ENCODE measurements at regions not wholly inside any gene's neighbourhood (a gene's known extent, or its start where the extent isn't known, plus 50 kb on each side); places are given as distances from the start of the nearest gene placed in this dataset.

DNA sequence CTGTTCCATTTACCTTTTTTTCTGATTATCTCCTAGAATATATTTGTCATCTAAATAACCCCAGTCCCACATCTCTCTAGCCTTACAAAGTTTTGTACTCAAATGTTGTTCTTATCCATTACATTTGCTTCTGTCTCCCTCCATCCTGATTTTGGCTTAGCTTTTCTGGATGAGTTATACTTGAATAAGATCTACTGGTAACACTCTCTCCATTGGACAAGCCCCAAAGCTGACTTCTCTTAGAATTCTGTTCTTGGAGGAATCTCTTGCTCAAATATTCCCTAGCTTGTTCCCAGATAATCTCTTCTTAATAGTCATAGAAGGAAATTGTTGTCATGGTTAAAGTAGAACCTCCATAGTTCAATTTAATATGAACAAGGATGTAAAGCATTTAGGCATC lies 115.5 kb upstream of the HS3ST1 start:
- H3K27me3 ChIP-seq (ENCODE audit: control insufficient read depth, insufficient read depth, low read length), result no peaks in the 10 kb centered on the region
- H2AFZ ChIP-seq, result no peak overlapping the region
- no peak overlapping the region for H3K4me2 ChIP-seq (ENCODE audit: low read length)
- TF ChIP-seq, protein P1, sequence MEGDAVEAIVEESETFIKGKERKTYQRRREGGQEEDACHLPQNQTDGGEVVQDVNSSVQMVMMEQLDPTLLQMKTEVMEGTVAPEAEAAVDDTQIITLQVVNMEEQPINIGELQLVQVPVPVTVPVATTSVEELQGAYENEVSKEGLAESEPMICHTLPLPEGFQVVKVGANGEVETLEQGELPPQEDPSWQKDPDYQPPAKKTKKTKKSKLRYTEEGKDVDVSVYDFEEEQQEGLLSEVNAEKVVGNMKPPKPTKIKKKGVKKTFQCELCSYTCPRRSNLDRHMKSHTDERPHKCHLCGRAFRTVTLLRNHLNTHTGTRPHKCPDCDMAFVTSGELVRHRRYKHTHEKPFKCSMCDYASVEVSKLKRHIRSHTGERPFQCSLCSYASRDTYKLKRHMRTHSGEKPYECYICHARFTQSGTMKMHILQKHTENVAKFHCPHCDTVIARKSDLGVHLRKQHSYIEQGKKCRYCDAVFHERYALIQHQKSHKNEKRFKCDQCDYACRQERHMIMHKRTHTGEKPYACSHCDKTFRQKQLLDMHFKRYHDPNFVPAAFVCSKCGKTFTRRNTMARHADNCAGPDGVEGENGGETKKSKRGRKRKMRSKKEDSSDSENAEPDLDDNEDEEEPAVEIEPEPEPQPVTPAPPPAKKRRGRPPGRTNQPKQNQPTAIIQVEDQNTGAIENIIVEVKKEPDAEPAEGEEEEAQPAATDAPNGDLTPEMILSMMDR (IDR thresholded peaks at IDR 0.05), result no peak
- no peak overlapping the region for H3K9ac ChIP-seq
- no peaks in the 10 kb centered on the region for H3K79me2 ChIP-seq
- H3K27ac ChIP-seq, result no peak overlapping the region
- H3K9me3 ChIP-seq (ENCODE audit: control insufficient read depth, low read length), result no peaks in the 10 kb centered on the region
- H3K4me3 ChIP-seq (ENCODE audit: low read depth, low read length), result no peak overlapping the region
- H3K4me1 ChIP-seq, result no peaks in the 10 kb centered on the region
- no peaks in the 10 kb centered on the region for H3K36me3 ChIP-seq (ENCODE audit: control insufficient read depth, insufficient read depth, low read length)

DNA sequence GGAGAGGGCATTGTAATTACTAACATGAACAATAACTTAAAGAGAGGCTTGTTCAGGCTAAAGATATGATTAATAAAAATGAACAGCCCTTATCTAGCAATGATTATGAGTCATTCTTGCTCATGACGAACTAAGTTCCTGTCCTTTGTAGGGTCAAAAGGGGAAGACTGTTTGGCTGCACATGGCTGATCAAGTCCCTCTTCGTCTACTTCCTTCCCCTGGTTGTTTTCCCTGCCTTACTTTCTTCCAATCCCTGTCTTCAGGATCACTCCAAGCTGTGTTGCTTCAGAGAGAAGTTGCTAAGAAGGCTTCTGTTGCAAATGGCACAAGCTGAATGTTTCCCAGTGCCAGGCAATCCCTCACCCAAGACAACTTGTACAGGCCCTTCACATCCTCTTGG lies 115.0 kb upstream of the HS3ST1 start:
- H3K9me3 ChIP-seq (ENCODE audit: control insufficient read depth, low read length), result no peaks in the 10 kb centered on the region
- H3K4me1 ChIP-seq, result no peaks in the 10 kb centered on the region
- no peak overlapping the region for H2AFZ ChIP-seq
- no peak overlapping the region for H3K4me3 ChIP-seq (ENCODE audit: low read depth, low read length)
- H3K79me2 ChIP-seq, result no peaks in the 10 kb centered on the region
- no peaks in the 10 kb centered on the region for H3K36me3 ChIP-seq (ENCODE audit: control insufficient read depth, insufficient read depth, low read length)
- TF ChIP-seq, protein P1 (IDR thresholded peaks at IDR 0.05), result no peak
- H3K27me3 ChIP-seq (ENCODE audit: control insufficient read depth, insufficient read depth, low read length), result no peaks in the 10 kb centered on the region
- H3K4me2 ChIP-seq (ENCODE audit: low read length), result no peak overlapping the region
- no peak overlapping the region for H3K27ac ChIP-seq
- H3K9ac ChIP-seq, result no peak overlapping the region

DNA sequence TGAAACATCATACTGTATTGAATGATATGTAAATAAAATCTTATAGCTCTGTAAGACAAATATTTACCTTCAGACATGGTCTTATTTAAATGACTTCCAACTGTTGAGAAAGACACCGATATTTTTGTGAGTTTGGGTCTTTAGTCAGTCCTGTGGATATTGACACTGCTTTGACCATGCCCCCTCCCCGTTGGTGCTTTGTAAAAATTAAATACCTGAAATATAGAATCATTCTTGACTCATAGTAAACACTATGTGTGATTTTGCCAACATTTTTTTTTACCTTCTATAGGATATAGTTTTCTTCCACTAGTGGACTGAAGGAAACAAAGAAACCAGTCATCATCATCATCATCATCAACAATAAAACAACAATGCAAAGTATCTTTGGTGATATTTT lies 114.3 kb upstream of the HS3ST1 start:
- TF ChIP-seq, protein P1 (IDR thresholded peaks at IDR 0.05), result no peak

DNA sequence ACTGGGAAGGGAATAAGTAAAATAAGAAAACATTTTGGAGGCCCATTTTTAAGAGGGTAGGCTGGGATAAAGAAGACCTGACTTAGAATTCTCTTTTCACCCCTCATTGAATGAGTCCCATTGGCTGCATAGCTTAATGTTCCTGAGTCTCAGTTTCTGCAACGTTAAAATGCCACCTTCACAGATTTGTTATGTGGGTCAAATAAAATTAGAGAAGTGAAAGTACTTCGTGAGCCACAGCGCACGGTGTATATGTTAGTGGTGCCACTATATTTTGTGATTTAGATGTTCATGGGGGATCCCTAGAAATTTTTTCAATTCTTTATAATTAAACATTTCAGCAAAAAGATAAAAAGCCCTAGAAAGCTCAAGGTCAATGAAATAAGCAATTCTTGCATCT lies 109.2 kb upstream of the HS3ST1 start:
- no peak overlapping the region for H2AFZ ChIP-seq
- H3K9ac ChIP-seq, result no peak overlapping the region
- H3K27ac ChIP-seq, result no peak overlapping the region
- no peak overlapping the region for H3K4me3 ChIP-seq (ENCODE audit: low read depth, low read length)
- no peak overlapping the region for H3K4me2 ChIP-seq (ENCODE audit: low read length)
- no peaks in the 10 kb centered on the region for H3K4me1 ChIP-seq
- no peaks in the 10 kb centered on the region for H3K79me2 ChIP-seq
- TF ChIP-seq, protein P1 (IDR thresholded peaks at IDR 0.05), result no peak
- H3K27me3 ChIP-seq (ENCODE audit: control insufficient read depth, insufficient read depth, low read length), result no peaks in the 10 kb centered on the region
- H3K9me3 ChIP-seq (ENCODE audit: control insufficient read depth, low read length), result no peaks in the 10 kb centered on the region
- no peaks in the 10 kb centered on the region for H3K36me3 ChIP-seq (ENCODE audit: control insufficient read depth, insufficient read depth, low read length)

More for the DNA sequence above, 114.3 kb upstream of the HS3ST1 start:
- no peak overlapping the region for H3K4me3 ChIP-seq (ENCODE audit: low read depth, low read length)
- no peaks in the 10 kb centered on the region for H3K4me1 ChIP-seq
- H3K79me2 ChIP-seq, result no peaks in the 10 kb centered on the region
- H3K36me3 ChIP-seq (ENCODE audit: control insufficient read depth, insufficient read depth, low read length), result no peaks in the 10 kb centered on the region
- H2AFZ ChIP-seq, result no peak overlapping the region
- no peaks in the 10 kb centered on the region for H3K9me3 ChIP-seq (ENCODE audit: control insufficient read depth, low read length)
- H3K9ac ChIP-seq, result no peak overlapping the region
- H3K4me2 ChIP-seq (ENCODE audit: low read length), result no peak overlapping the region
- H3K27me3 ChIP-seq (ENCODE audit: control insufficient read depth, insufficient read depth, low read length), result no peaks in the 10 kb centered on the region
- H3K27ac ChIP-seq, result no peak overlapping the region

DNA sequence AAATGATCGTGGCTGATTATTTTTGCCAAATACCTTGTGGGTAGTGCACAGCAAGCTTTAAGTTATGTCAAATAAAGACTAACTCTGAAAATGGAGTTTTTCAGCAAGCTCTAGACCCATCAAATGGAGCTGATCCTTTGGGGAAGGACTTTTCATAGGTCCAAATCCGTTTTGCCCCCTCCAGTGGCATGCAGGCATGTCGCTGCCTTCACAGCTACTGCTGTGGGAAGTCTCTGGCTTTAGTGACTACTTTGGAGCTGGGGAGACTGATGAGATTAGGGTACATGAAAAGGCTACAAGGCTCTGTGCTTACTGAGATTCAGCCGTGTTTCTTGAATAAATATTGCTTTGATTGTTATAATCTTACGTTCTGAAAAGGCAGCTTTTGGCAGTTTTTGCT lies 106.6 kb upstream of the HS3ST1 start:
- H3K4me2 ChIP-seq (ENCODE audit: low read length), result no peak overlapping the region
- H3K4me1 ChIP-seq, result no peaks in the 10 kb centered on the region
- H3K27me3 ChIP-seq (ENCODE audit: control insufficient read depth, insufficient read depth, low read length), result no peaks in the 10 kb centered on the region
- no peaks in the 10 kb centered on the region for H3K9me3 ChIP-seq (ENCODE audit: control insufficient read depth, low read length)
- TF ChIP-seq, protein P1 (IDR thresholded peaks at IDR 0.05), result no peak
- no peaks in the 10 kb centered on the region for H3K79me2 ChIP-seq
- H2AFZ ChIP-seq, result no peak overlapping the region
- no peaks in the 10 kb centered on the region for H3K36me3 ChIP-seq (ENCODE audit: control insufficient read depth, insufficient read depth, low read length)
- no peak overlapping the region for H3K27ac ChIP-seq
- H3K4me3 ChIP-seq (ENCODE audit: low read depth, low read length), result no peak overlapping the region
- H3K9ac ChIP-seq, result no peak overlapping the region
